ENCODE measurements at regions not wholly inside any gene's neighbourhood (a gene's known extent, or its start where the extent isn't known, plus 50 kb on each side); places are given as distances from the start of the nearest gene placed in this dataset.

- Histone ChIP-seq H3K4me2 (no peak overlapping the region), H3K9ac (no peak overlapping the region), H3K27ac (ENCODE audit: low read depth in 2 of 2, low read length in 1 of 2) (no peak overlapping the region), H3K4me1 (ENCODE audit: control insufficient read depth in 1 of 2, insufficient read depth in 2 of 2, low read depth in 1 of 2, low read length in 1 of 2) (no peaks in the 10 kb centered on the region), H3K79me2 (ENCODE audit: insufficient read depth) (no peaks in the 10 kb centered on the region), H3F3A (replicated peaks; ENCODE audit: insufficient read depth) (no peaks in the 10 kb centered on the region), H3K4me3 (ENCODE audit: low read depth in 2 of 2, low read length in 1 of 2) (no peak overlapping the region), H3K36me3 (replicated peaks in 1 of 2; ENCODE audit: control insufficient read depth in 1 of 2, insufficient read depth in 2 of 2, low read length in 1 of 2) (no peaks in the 10 kb centered on the region), H3K9me2 (no peaks in the 10 kb centered on the region), H2AFZ (ENCODE audit: low read depth) (no peak overlapping the region), H4K20me1 (ENCODE audit: insufficient read depth) (no peaks in the 10 kb centered on the region), H3K9me3 (no peaks in the 10 kb centered on the region), H3K27me3 (ENCODE audit: insufficient read depth) (no peaks in the 10 kb centered on the region)
- no peak for TF ChIP-seq RAD21 (IDR thresholded peaks at IDR 0.05; ENCODE audit: low read length)
- TF ChIP-seq JUND (IDR thresholded peaks at IDR 0.05): no peak
- no peak for TF ChIP-seq CTCF (IDR thresholded peaks at IDR 0.05)
- TF ChIP-seq EP300 (IDR thresholded peaks at IDR 0.05; ENCODE audit: borderline replicate concordance in 1 of 2, low read depth in 1 of 2, low read length in 1 of 2): no peak
- TF ChIP-seq REST (IDR thresholded peaks at IDR 0.05; ENCODE audit: low read depth, low read length): no peak
- no peak for TF ChIP-seq FOSL2 (IDR thresholded peaks at IDR 0.05; ENCODE audit: borderline replicate concordance, low read depth)
- no peak for TF ChIP-seq GABPA (IDR thresholded peaks at IDR 0.05; ENCODE audit: low read depth)
- no peak for TF ChIP-seq MXI1 (IDR thresholded peaks at IDR 0.05; ENCODE audit: low read depth, low read length)
- TF ChIP-seq FOXJ3 (CRISPR knock-in tag; IDR thresholded peaks at IDR 0.05): no peak
- ChIA-PET CTCF (interaction anchor here (1.2 kb wide), 1 partner anchor 34 kb away, joined by 3 read pairs; no protein-coding TSS in a partner anchor), POLR2A (no interaction called here)
- 15% methylated on average over 2 of the region's 2 CpGs for whole genome bisulfite sequencing (ENCODE audit: low lambda C conversion rate)
- DNase-seq: no peak
These were observed 87.2 kb upstream of the ZNF507 start for GRCh38 chr19:32258167-32258566.

- POLR2A ChIA-PET: no interaction called here
- H4K20me1 ChIP-seq (ENCODE audit: insufficient read depth): no peaks in the 10 kb centered on the region
- no peak overlapping the region for H3K9ac ChIP-seq
- H3K9me3 ChIP-seq: no peaks in the 10 kb centered on the region
- H3K36me3 ChIP-seq (replicated peaks in 1 of 2; ENCODE audit: control insufficient read depth in 1 of 2, insufficient read depth in 2 of 2, low read length in 1 of 2): no peaks in the 10 kb centered on the region
- no peaks in the 10 kb centered on the region for H3K79me2 ChIP-seq (ENCODE audit: insufficient read depth)
- H3K4me3 ChIP-seq (ENCODE audit: low read depth in 2 of 2, low read length in 1 of 2): no peak overlapping the region
- H3K4me1 ChIP-seq (ENCODE audit: control insufficient read depth in 1 of 2, insufficient read depth in 2 of 2, low read depth in 1 of 2, low read length in 1 of 2): peaks cover 0 to 3% of the 10 kb centered on the region in 2 experiments; a peak in 1 of 4 replicates
- H3K27me3 ChIP-seq (ENCODE audit: insufficient read depth): no peaks in the 10 kb centered on the region
- H2AFZ ChIP-seq (ENCODE audit: low read depth): no peak overlapping the region
- no peak overlapping the region for H3K4me2 ChIP-seq
- no peak for DNase-seq
- no peaks in the 10 kb centered on the region for H3F3A ChIP-seq (replicated peaks; ENCODE audit: insufficient read depth)
- WGBS (ENCODE audit: low lambda C conversion rate): 35% methylated on average over 7 of the region's 7 CpGs
- H3K27ac ChIP-seq (ENCODE audit: low read depth in 2 of 2, low read length in 1 of 2): no peak overlapping the region
- CTCF ChIA-PET: no interaction called here
- H3K9me2 ChIP-seq: no peaks in the 10 kb centered on the region
- TF ChIP-seq FOXM1 (IDR thresholded peaks at IDR 0.05; ENCODE audit: low read depth) (no peak), REST (IDR thresholded peaks at IDR 0.05; ENCODE audit: low read depth, low read length) (no peak), NRF1 (IDR thresholded peaks at IDR 0.05; ENCODE audit: low read depth, low read length) (no peak), IRF3 (IDR thresholded peaks at IDR 0.05; ENCODE audit: low read depth, low read length) (no peak), POLR2AphosphoS5 (IDR thresholded peaks at IDR 0.05; ENCODE audit: low read depth, low read length) (no peak), GABPA (IDR thresholded peaks at IDR 0.05; ENCODE audit: low read depth) (no peak), FOXJ3 (CRISPR knock-in tag; IDR thresholded peaks at IDR 0.05) (no peak), RCOR1 (IDR thresholded peaks at IDR 0.05; ENCODE audit: low read length) (no peak), TAF1 (IDR thresholded peaks at IDR 0.05; ENCODE audit: borderline replicate concordance, low read depth, low read length) (no peak)
These were observed 80.8 kb upstream of the ZNF507 start for GRCh38 chr19:32264568-32264967.

Data from SK-N-SH (cell line).